Right lobe of liver (tissue), 6 donors: ENCODE measurements at regions not wholly inside any gene's neighbourhood (a gene's known extent, or its start where the extent isn't known, plus 50 kb on each side); places are given as distances from the start of the nearest gene placed in this dataset.
"Not testable (repeated sequence)": the region's sequence is repeated elsewhere in the genome, so short reads cannot be mapped to it uniquely, and the experiment has no call there.

ENCODE experiments used
- ATAC-seq, 4 donors: fragments of 200-7000 bp; cut with Tn5 transposase; one replicate each; pipeline ENCODE4 v1.9.1; 2020; ENCODE audit warnings: mild to moderate bottlenecking in 4 of 4, moderate library complexity in 4 of 4
- DNase-seq, 3 donors: peaks; one replicate each; pipeline ENCODE4 v3.0.0-alpha.2; 2020
- H3K27ac ChIP-seq, 3 donors: fragments of 200-600 bp; one replicate each; pipeline ENCODE4 v1.8.0; 2022
- H3K27me3 ChIP-seq, 2 donors: fragments of 200-600 bp; one replicate each; pipeline ENCODE4 v1.8.0; 2022
- H3K36me3 ChIP-seq, 4 donors: fragments of 200-600 bp; sonication (generic) in 1 of 4; one replicate each; pipeline versions ENCODE4 v1.5.1 to v1.8.0; 2017 to 2022; ENCODE audit warnings: control low read depth in 1 of 4
- H3K4me1 ChIP-seq, 4 donors: fragments of 200-600 bp; sonication (generic) in 1 of 4; one replicate each; pipeline versions ENCODE4 v1.5.1 to v1.8.0; 2017 to 2022; ENCODE audit warnings: control low read depth in 1 of 4
- H3K4me3 ChIP-seq, 3 donors: fragments of 200-600 bp; one replicate each; pipeline ENCODE4 v1.8.0; 2022
- H3K9me3 ChIP-seq, 4 donors: fragments of 200-600 bp; sonication (generic) in 1 of 4; one replicate each; pipeline versions ENCODE4 v1.5.1 to v1.8.0; 2017 to 2022; ENCODE audit warnings: control low read depth in 1 of 4
- CTCF ChIP-seq, 4 donors: fragments of 200-600 bp in 3 of 4; fragments of 450-650 bp in 1 of 4; IDR thresholded peaks; one replicate each; pipeline versions ENCODE4 v1.5.1 to v1.8.0; 2016 to 2022; ENCODE audit warnings: antibody characterized with exemption in 4 of 4, mild to moderate bottlenecking in 2 of 4
- POLR2A ChIP-seq: fragments of 450-650 bp; IDR thresholded peaks from one replicate; pipeline ENCODE4 v1.6.1; 2017; ENCODE audit warnings: antibody characterized with exemption, mild to moderate bottlenecking
- WGBS: methylation state at CpG from one replicate; pipeline ENCODE4 v1.1.6; 2018; ENCODE audit warnings: low coverage, low lambda C conversion rate; ENCODE audit not compliant: insufficient coverage; ENCODE audit errors: missing lambda C conversion rate; 5-methylcytosine and 5-hydroxymethylcytosine counted together
- intact Hi-C, 2 donors: fragments of 100-400 bp; cut with DNase I; formaldehyde crosslinking; loops; one replicate each; pipeline versions ENCODE4 v1.11.2 to v1.14.1; 2022
- donor health status: DM: no; HTN: yes; CAD: no.
- donor health status: DM: no; HTN: no; CAD: no.
- donor health status: DM: no; HTN: no; CAD: no.
- donor health status: DM: no; HTN: yes; CAD: no.
- donor health status: DM: no; HTN: yes; CAD: no.

- 29% methylated on average over 1 of the region's 3 CpGs for WGBS
- Histone ChIP-seq H3K27me3 (no peaks in the 10 kb centered on the region), H3K4me1 (no peaks in the 10 kb centered on the region), H3K27ac (no peak overlapping the region), H3K4me3 (no peak overlapping the region), H3K9me3 (no peaks in the 10 kb centered on the region), H3K36me3 (no peaks in the 10 kb centered on the region)
- intact Hi-C loops: no loop called here
- no peak for DNase-seq
- TF ChIP-seq CTCF (IDR thresholded peaks at IDR 0.05) (no peak), POLR2A (no peak)
- ATAC-seq: no peak
Observed at GRCh38 chr18:14935210-14935609, 187.2 kb downstream of the ANKRD30B start.

DNA sequence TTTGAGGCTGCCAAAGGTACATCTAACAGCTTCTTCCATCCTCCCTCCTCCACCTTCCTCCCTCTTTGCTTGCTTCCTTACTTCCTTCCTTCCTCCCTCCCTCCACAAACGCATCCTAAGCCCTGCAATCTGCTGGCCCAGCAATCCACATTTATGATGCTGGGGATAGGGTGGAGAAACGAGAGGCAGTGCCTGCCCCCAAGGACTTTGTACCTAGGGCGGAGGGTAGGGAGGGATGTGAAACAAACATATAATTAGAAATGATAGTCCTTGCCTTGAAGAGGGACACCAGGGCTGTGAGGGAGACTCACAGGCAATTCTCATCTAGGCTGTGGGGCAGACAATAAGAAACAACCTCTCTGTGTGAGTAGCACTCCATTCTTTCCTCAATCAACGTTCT lies 188.3 kb downstream of the ANKRD30B start:
- Histone ChIP-seq H3K9me3 (no peaks in the 10 kb centered on the region), H3K36me3 (no peaks in the 10 kb centered on the region), H3K4me3 (no peak overlapping the region), H3K27ac (no peak overlapping the region), H3K27me3 (no peaks in the 10 kb centered on the region), H3K4me1 (no peaks in the 10 kb centered on the region)
- WGBS: 11% methylated on average over 4 of the region's 4 CpGs
- no peak for DNase-seq
- TF ChIP-seq POLR2A (no peak), CTCF (IDR thresholded peaks at IDR 0.05) (no peak)
- intact Hi-C loops: no loop called here
- ATAC-seq: no peak

GRCh38 chr18:14937271-14937670 lies 189.3 kb downstream of the ANKRD30B start:
- 63% methylated on average over 4 of the region's 9 CpGs for WGBS
- DNase-seq (no peak), ATAC-seq (no peak)
- H3K27ac ChIP-seq: no peak overlapping the region
- intact Hi-C loops: no loop called here
- no peaks in the 10 kb centered on the region for H3K9me3 ChIP-seq
- H3K36me3 ChIP-seq: no peaks in the 10 kb centered on the region
- H3K4me1 ChIP-seq: no peaks in the 10 kb centered on the region
- no peaks in the 10 kb centered on the region for H3K27me3 ChIP-seq
- H3K4me3 ChIP-seq: no peak overlapping the region
- TF ChIP-seq POLR2A (no peak), CTCF (IDR thresholded peaks at IDR 0.05) (no peak)

DNA sequence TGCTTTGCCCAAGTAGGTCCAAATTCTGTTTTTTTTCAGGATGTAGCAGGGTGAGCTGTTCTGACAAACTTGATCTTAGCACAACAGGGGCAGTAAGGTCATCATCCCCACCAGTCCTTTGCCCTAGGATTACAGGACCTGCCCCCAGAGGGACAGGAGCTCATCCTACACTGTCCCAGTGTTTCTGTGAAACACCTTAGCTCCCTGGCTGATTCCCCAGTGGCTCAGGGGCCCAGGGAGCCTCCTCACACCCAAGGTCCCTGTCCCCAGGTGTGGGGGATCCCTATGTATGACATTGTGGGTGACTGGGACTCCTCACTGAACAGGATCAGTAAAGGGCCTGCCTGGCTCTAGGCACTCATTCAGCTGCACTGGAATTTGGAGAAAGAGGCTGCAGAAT lies 191.2 kb downstream of the ANKRD30B start:
- intact Hi-C loops: no loop called here
- Histone ChIP-seq H3K9me3 (no peaks in the 10 kb centered on the region), H3K36me3 (no peaks in the 10 kb centered on the region), H3K4me1 (no peaks in the 10 kb centered on the region), H3K4me3 (no peak overlapping the region), H3K27me3 (no peaks in the 10 kb centered on the region), H3K27ac (no peak overlapping the region)
- no peak for TF ChIP-seq POLR2A
- no peak for TF ChIP-seq CTCF (IDR thresholded peaks at IDR 0.05)
- no peak for DNase-seq
- no peak for ATAC-seq

DNA sequence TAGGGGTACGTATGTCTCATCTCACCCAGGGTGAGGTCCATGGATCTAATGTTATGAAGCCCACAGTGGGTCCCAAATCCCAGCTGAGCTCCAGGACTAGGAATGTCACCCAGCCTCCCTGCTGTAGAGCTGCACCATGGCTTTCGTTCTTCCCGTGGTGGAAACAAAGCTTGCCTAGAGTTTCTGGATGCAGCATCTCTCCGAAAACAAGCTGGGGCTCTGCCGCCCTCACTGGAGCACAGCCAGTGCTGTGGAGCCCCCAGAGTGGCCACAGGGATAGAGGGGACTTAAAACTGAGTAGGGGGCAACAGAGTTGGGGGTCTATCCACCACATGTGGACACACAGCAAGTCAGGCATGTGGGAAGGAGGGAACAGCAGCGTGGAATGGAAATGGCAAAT lies 192.1 kb downstream of the ANKRD30B start:
- H3K9me3 ChIP-seq, DNase-seq, ATAC-seq: not testable (repeated sequence)

More for the DNA sequence above, 192.1 kb downstream of the ANKRD30B start:
- 51% methylated on average over 2 of the region's 6 CpGs for WGBS
- H3K27me3 ChIP-seq, H3K36me3 ChIP-seq, H3K4me3 ChIP-seq, H3K27ac ChIP-seq, intact Hi-C loops, H3K4me1 ChIP-seq: not testable (repeated sequence)
